K562 (cell line): ENCODE measurements at regions not wholly inside any gene's neighbourhood (a gene's known extent, or its start where the extent isn't known, plus 50 kb on each side); places are given as distances from the start of the nearest gene placed in this dataset.

ENCODE experiments used
- ATAC-seq: fragments of 200-7000 bp; cut with Tn5 transposase; 3 replicates; pipeline ENCODE4 v1.9.1; 2020; ENCODE audit warnings: moderate library complexity
- BruUV-seq: library from RNA; stranded (reverse); fragments of 400-500 nt; replicated peaks from 2 replicates; lab custom pipeline; 2021; lab: Mats Ljungman, UMichigan
- CTCF ChIA-PET: fragments of 300-600 bp; formaldehyde crosslinking; extraction: SDS; loops from one replicate; lab custom pipeline; 2021; ENCODE audit warnings: low intra/inter-chr PET ratio; lab: Yijun Ruan, JAX
- POLR2A ChIA-PET: fragments of 300-600, 350-650 bp; sonication (Branson Sonifier 250); formaldehyde crosslinking; extraction: SDS; loops from one replicate; lab custom pipeline; 2021; ENCODE audit warnings: antibody characterized with exemption, inconsistent platforms; lab: Yijun Ruan, JAX
- DNase-seq, 4 experiments: peaks; one replicate each; pipeline versions ENCODE4 v3.0.0 to v3.0.0-alpha.2; 2011 to 2018; ENCODE audit warnings: low spot score in 3 of 4, mixed read lengths in 3 of 4; ENCODE audit errors: extremely low read depth in 1 of 4
- FAIRE-seq: peaks from 2 replicates; lab custom pipeline; 2011; peaks lifted over from hg19 to GRCh38; lab: Jason Lieb, UNC
- H2AFZ ChIP-seq: 2 replicates; pipeline ENCODE4 v1.6.0; 2011; ENCODE audit warnings: low read depth, low read length, control low read depth, inconsistent platforms
- H3K27ac ChIP-seq: fragments of 200-600 bp; 3 replicates; pipeline ENCODE4 v1.8.0; 2011; ENCODE audit warnings: low read depth, mild to moderate bottlenecking, control low read depth, inconsistent platforms, low read length, moderate library complexity, mixed read lengths; ENCODE audit errors: extremely low read depth
- H3K27me3 ChIP-seq, 2 experiments: fragments of 300-600 bp in 1 of 2; 2 replicates in 1 of 2; 3 replicates in 1 of 2; pipeline versions ENCODE4 v1.6.0 to v1.8.0; 2011; ENCODE audit warnings: inconsistent platforms in 2 of 2, low read length in 2 of 2, mild to moderate bottlenecking in 1 of 2, mixed read lengths in 1 of 2, moderate library complexity in 1 of 2; ENCODE audit not compliant: control insufficient read depth in 2 of 2, insufficient read depth in 2 of 2
- H3K36me3 ChIP-seq: fragments of 300-600 bp; 3 replicates; pipeline ENCODE4 v1.8.0; 2011; ENCODE audit warnings: mild to moderate bottlenecking, low read length, inconsistent platforms; ENCODE audit not compliant: control insufficient read depth, insufficient read depth
- H3K4me1 ChIP-seq, 2 experiments: fragments of 200-600 bp in 1 of 2; replicated peaks in 1 of 2; 2 replicates in 1 of 2; 3 replicates in 1 of 2; pipeline versions ENCODE4 v1.5.1 to v1.8.0; 2011; ENCODE audit warnings: inconsistent platforms in 2 of 2, low read length in 2 of 2, mild to moderate bottlenecking in 1 of 2, mixed read lengths in 1 of 2, moderate library complexity in 1 of 2; ENCODE audit not compliant: control insufficient read depth in 2 of 2, insufficient read depth in 2 of 2
- H3K4me2 ChIP-seq: 2 replicates; pipeline ENCODE4 v1.6.1; 2011; ENCODE audit warnings: low read length, control low read depth, inconsistent platforms, mixed read lengths; ENCODE audit not compliant: insufficient read depth
- H3K4me3 ChIP-seq: fragments of 200-600 bp; sonication (generic), shearing (Covaris generic); 2 replicates; pipeline ENCODE4 v1.5.1; 2016; ENCODE audit warnings: control low read depth, inconsistent platforms
- H3K79me2 ChIP-seq: fragments of 200-600 bp; 3 replicates; pipeline ENCODE4 v1.8.0; 2011; ENCODE audit warnings: low read length, inconsistent platforms; ENCODE audit not compliant: control insufficient read depth, insufficient read depth
- H3K9ac ChIP-seq, 2 experiments: 2 replicates each; pipeline versions ENCODE4 v1.6.0 to v1.6.1; 2011; ENCODE audit warnings: low read depth in 2 of 2, low read length in 2 of 2, control low read depth in 1 of 2, inconsistent platforms in 1 of 2, mild to moderate bottlenecking in 1 of 2, mixed read lengths in 1 of 2; ENCODE audit not compliant: insufficient read depth in 1 of 2
- H3K9me1 ChIP-seq: one replicate; pipeline ENCODE4 v1.6.0; 2011; ENCODE audit warnings: inconsistent platforms, mild to moderate bottlenecking, low read length, moderate library complexity; ENCODE audit not compliant: control insufficient read depth, insufficient read depth
- H3K9me3 ChIP-seq: replicated peaks from 2 replicates; pipeline ENCODE4 v1.5.1; 2011; ENCODE audit warnings: low read depth, low read length, inconsistent platforms; ENCODE audit not compliant: control insufficient read depth, insufficient read depth
- H4K20me1 ChIP-seq: replicated peaks from 2 replicates; pipeline ENCODE4 v1.6.1; 2011; ENCODE audit warnings: low read length, inconsistent platforms, mixed read lengths; ENCODE audit not compliant: control insufficient read depth, insufficient read depth
- AFF1 ChIP-seq, 2 experiments: fragments of 450-650 bp; IDR thresholded peaks; 2 replicates each; pipeline ENCODE4 v1.6.1; 2018; ENCODE audit warnings: mild to moderate bottlenecking in 2 of 2, low read depth in 1 of 2; ENCODE audit not compliant: partially characterized antibody in 2 of 2
- CREM ChIP-seq: IDR thresholded peaks from 2 replicates; pipeline ENCODE4 v1.6.1; 2014; ENCODE audit warnings: antibody characterized with exemption, low read depth
- CTBP1 ChIP-seq: fragments of 450-650 bp; IDR thresholded peaks from 2 replicates; pipeline ENCODE4 v1.6.1; 2016; ENCODE audit warnings: borderline replicate concordance
- DIDO1 ChIP-seq: fragments of 450-650 bp; IDR thresholded peaks from 2 replicates; pipeline ENCODE4 v1.6.1; 2016; ENCODE audit warnings: low read depth, missing biosample characterization, missing genetic modification characterization
- ELF1 ChIP-seq: fragments of 200-800 bp; sonication (Bioruptor generic); IDR thresholded peaks from 2 replicates; pipeline ENCODE4 v1.6.1; 2016; ENCODE audit warnings: missing genetic modification characterization, missing compliant biosample characterization
- EP300 ChIP-seq: IDR thresholded peaks from 2 replicates; pipeline ENCODE4 v1.6.1; 2012; ENCODE audit warnings: low read length, improper control_type of control experiment
- ETV1 ChIP-seq: fragments of 450-650 bp; conservative IDR thresholded peaks from 2 replicates; pipeline ENCODE4 v1.6.1; 2016; ENCODE audit warnings: missing genetic modification characterization, control low read depth, low read depth, missing compliant biosample characterization
- GABPA ChIP-seq: fragments of 200-800 bp; sonication (Bioruptor generic); conservative IDR thresholded peaks from 2 replicates; pipeline ENCODE4 v1.6.1; 2016; ENCODE audit warnings: low read depth, missing genetic modification characterization, missing compliant biosample characterization
- HDAC1 ChIP-seq, 2 experiments: fragments of 450-650 bp; IDR thresholded peaks; 2 replicates each; pipeline ENCODE4 v1.6.1; 2016 to 2017; ENCODE audit warnings: inconsistent platforms in 1 of 2, mild to moderate bottlenecking in 1 of 2, moderate library complexity in 1 of 2
- HNRNPLL ChIP-seq: fragments of 200-400 bp; formaldehyde crosslinking; IDR thresholded peaks from 2 replicates; pipeline ENCODE4 v1.6.1; 2017; ENCODE audit warnings: low read length, low read depth, mild to moderate bottlenecking; ENCODE audit not compliant: poor library complexity, severe bottlenecking
- MEF2D ChIP-seq: conservative IDR thresholded peaks from 2 replicates; pipeline ENCODE4 v1.6.1; 2016; ENCODE audit warnings: low read depth, missing genetic modification characterization, missing compliant biosample characterization
- NFE2 ChIP-seq: IDR thresholded peaks from 2 replicates; pipeline ENCODE4 v1.6.1; 2014; ENCODE audit warnings: antibody characterized with exemption, low read depth
- NR2C2 ChIP-seq, 2 experiments: fragments of 200-800 bp in 1 of 2; sonication (Bioruptor generic) in 1 of 2; sonication (generic) in 1 of 2; formaldehyde crosslinking in 1 of 2; IDR thresholded peaks; 2 replicates each; pipeline versions ENCODE4 v1.6.1 to v1.8.0; 2016 to 2022; ENCODE audit warnings: mild to moderate bottlenecking in 1 of 2, missing compliant biosample characterization in 1 of 2, missing genetic modification characterization in 1 of 2, missing genetic modification reagents in 1 of 2
- RAD51 ChIP-seq: fragments of 450-650 bp; IDR thresholded peaks from 2 replicates; pipeline ENCODE4 v1.7.1; 2016; ENCODE audit warnings: low read depth, mild to moderate bottlenecking, borderline replicate concordance
- TEAD4 ChIP-seq, 2 experiments: sonication (generic) in 1 of 2; formaldehyde crosslinking in 1 of 2; IDR thresholded peaks; 2 replicates each; pipeline versions ENCODE4 v1.6.1 to v1.8.0; 2012 to 2022; ENCODE audit warnings: borderline replicate concordance in 1 of 2, inconsistent platforms in 1 of 2, low read length in 1 of 2, mild to moderate bottlenecking in 1 of 2, missing genetic modification reagents in 1 of 2
- ZNF175 ChIP-seq: fragments of 200-800 bp; sonication (Bioruptor generic); IDR thresholded peaks from 2 replicates; pipeline ENCODE4 v1.6.1; 2016; ENCODE audit warnings: low read depth, mild to moderate bottlenecking, missing genetic modification characterization, missing compliant biosample characterization
- ZNF280B ChIP-seq: fragments of 250-450 bp; sonication (Bioruptor Pico); IDR thresholded peaks from 2 replicates; pipeline ENCODE4 v1.5.1; 2021; ENCODE audit warnings: mild to moderate bottlenecking
- WGBS: fragments of 100-300 bp; shearing (Covaris generic); methylation state at CpG from one replicate; pipeline ENCODE4 v1.1.6; 2016; ENCODE audit warnings: low coverage, mixed read lengths; ENCODE audit not compliant: insufficient coverage; ENCODE audit errors: missing lambda C conversion rate; 5-methylcytosine and 5-hydroxymethylcytosine counted together
- in situ Hi-C: fragments of 300-500 bp; cut with MboI; formaldehyde crosslinking; loops from 4 replicates; pipeline ENCODE4 v1.15.0; 2018; ENCODE audit warnings: inconsistent platforms, mixed read lengths
- intact Hi-C: fragments of 100-400 bp; cut with micrococcal nuclease; formaldehyde crosslinking; loops from 2 replicates; pipeline ENCODE4 v1.14.2; 2022

DNA sequence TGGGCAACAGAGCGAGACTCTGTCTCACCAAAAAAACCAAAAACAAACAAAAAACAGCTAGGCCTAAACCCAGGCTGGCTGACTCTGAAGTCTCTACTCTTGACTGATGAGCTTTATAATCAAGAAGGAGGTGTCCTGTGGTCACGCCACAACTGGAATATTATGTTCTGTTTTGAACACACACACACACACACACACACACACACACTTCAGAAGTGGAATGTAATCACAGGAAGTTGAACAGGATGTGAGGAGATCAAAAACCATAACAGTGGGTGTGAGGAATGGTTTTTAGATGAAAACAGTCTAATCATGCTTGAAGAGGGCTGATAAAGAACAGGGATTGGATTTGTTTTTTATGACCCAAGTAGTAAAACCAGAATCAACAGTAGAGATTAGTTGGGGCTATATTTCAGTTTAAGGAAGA is 51.1 kb upstream of the IL6 start:
- no peak overlapping the region for H2AFZ ChIP-seq
- DNase-seq: no peak
- H3K9ac ChIP-seq: no peak overlapping the region
- H3K4me3 ChIP-seq: no peak overlapping the region
- peaks cover 7 to 81% of the 10 kb centered on the region in 2 experiments for H3K4me1 ChIP-seq
- no peaks in the 10 kb centered on the region for H4K20me1 ChIP-seq
- 67% methylated on average over 2 of the region's 2 CpGs for WGBS
- ATAC-seq: peak; percentile 6
- H3K79me2 ChIP-seq: peaks cover 48% of the 10 kb centered on the region
- H3K9me1 ChIP-seq: no peaks in the 10 kb centered on the region
- no peaks in the 10 kb centered on the region for H3K27me3 ChIP-seq
- FAIRE-seq: no peak
- in situ Hi-C loops: no loop called here
- H3K4me2 ChIP-seq: no peak overlapping the region
- ChIA-PET CTCF (no interaction called here), POLR2A (interaction anchor here (0.7 to 2.9 kb wide), 4 partner anchors 9 to 22 kb away, joined by 3 to 9 read pairs (median 4); no protein-coding TSS in a partner anchor)
- H3K27ac ChIP-seq: peak overlapping the region; percentile 34; the same call in 1 of the 3 replicates
- intact Hi-C loops: no loop called here
- no peaks in the 10 kb centered on the region for H3K36me3 ChIP-seq
- BruUV-seq: no TSS peak
- H3K9me3 ChIP-seq: no peaks in the 10 kb centered on the region
- TF ChIP-seq NFE2: peak; percentile 60
- peak; percentile 93 for TF ChIP-seq ETV1 (tag)
- 0 out of 2 replicates have a peak, but pooled peaks have one; percentile 13 for TF ChIP-seq CREM
- no peak for TF ChIP-seq RAD51
- TF ChIP-seq MEF2D (tag): peak; percentile 25; the same call in 1 of the 2 replicates
- no peak for TF ChIP-seq ELF1
- TF ChIP-seq GABPA (tag): peak; percentile 62
- 0 out of 2 replicates have a peak, but pooled peaks have one; percentile 18 for TF ChIP-seq CTBP1
- peak; percentile 26; the same call in 1 of the 2 replicates for TF ChIP-seq EP300
- TF ChIP-seq HDAC1 (IDR thresholded peaks at IDR 0.05): peak in 1 of 2 experiments; percentile 56; a peak in 2 of 4 replicates
- no peak for TF ChIP-seq NR2C2 (CRISPR knock-in tag; IDR thresholded peaks at IDR 0.05)
- peak; percentile 52; the same call in 1 of the 2 replicates for TF ChIP-seq NR2C2 (tag; IDR thresholded peaks at IDR 0.05)
- no peak for TF ChIP-seq DIDO1
- no peak for TF ChIP-seq HNRNPLL
- TF ChIP-seq TEAD4 (IDR thresholded peaks at IDR 0.05; ENCODE audit: low read length): peak; percentile 43
- TF ChIP-seq TEAD4 (CRISPR knock-in tag; IDR thresholded peaks at IDR 0.05; ENCODE audit: borderline replicate concordance): no peak
- TF ChIP-seq ZNF280B (CRISPR knock-in tag): no peak
- peak in 1 of 2 experiments; percentile 65 for TF ChIP-seq AFF1 (IDR thresholded peaks at IDR 0.05; ENCODE audit: low read depth in 1 of 2, partially characterized antibody in 2 of 2)
- TF ChIP-seq ZNF175: peak; percentile 55; the same call in 1 of the 2 replicates
